ENCODE measurements at regions not wholly inside any gene's neighbourhood (a gene's known extent, or its start where the extent isn't known, plus 50 kb on each side); places are given as distances from the start of the nearest gene placed in this dataset.

GRCh38 chr6:63487103-63487813 lies 85.0 kb upstream of the LOC128125822 start:
- no peaks in the 10 kb centered on the region for H3K9me3 ChIP-seq (ENCODE audit: control insufficient read depth, insufficient read depth, low read depth, low read length)
- H3K27ac ChIP-seq (ENCODE audit: extremely low read depth, low read depth, low read length) = peak overlapping the region; percentile 29; the same call in 1 of the 2 replicates
- H3K4me3 ChIP-seq (ENCODE audit: low read depth, low read length) = no peak overlapping the region
- ChIA-PET CTCF (interaction anchor here (0.6 to 1.2 kb wide), 5 partner anchors 9 to 134 kb away, joined by 3 to 4 read pairs (median 3); no protein-coding TSS in a partner anchor), POLR2A (interaction anchor here (1.2 to 2.3 kb wide), 2 partner anchors 11 to 86 kb away, joined by 3 to 9 read pairs; no protein-coding TSS in a partner anchor)
- H3K4me1 ChIP-seq (ENCODE audit: control insufficient read depth, insufficient read depth, low read length) = peaks cover 7% of the 10 kb centered on the region
- H3K36me3 ChIP-seq (ENCODE audit: control insufficient read depth in 2 of 2, insufficient read depth in 1 of 2, low read length in 2 of 2) = no peaks in the 10 kb centered on the region
- TF ChIP-seq ZNF843 (tag by site-specific recombination; IDR thresholded peaks at IDR 0.05) (peak; percentile 54; the same call in 1 of the 2 replicates), ZNF10 (tag by site-specific recombination; IDR thresholded peaks at IDR 0.05) (no peak), ZNF404 (tag by site-specific recombination; IDR thresholded peaks at IDR 0.05) (no peak), PBX3 (CRISPR knock-in tag; IDR thresholded peaks at IDR 0.05) (no peak), ZNF366 (tag by site-specific recombination; conservative IDR thresholded peaks at IDR 0.05) (no peak), OSR2 (tag by site-specific recombination; IDR thresholded peaks at IDR 0.05) (peak; percentile 83), ZNF426 (tag by site-specific recombination; IDR thresholded peaks at IDR 0.05) (no peak), GFI1B (tag by site-specific recombination; IDR thresholded peaks at IDR 0.05) (0 out of 2 replicates have a peak, but pooled peaks have one; percentile 49), ZNF501 (tag by site-specific recombination; IDR thresholded peaks at IDR 0.05) (no peak), ZNF544 (tag by site-specific recombination; IDR thresholded peaks at IDR 0.05) (no peak), FEZF1 (tag by site-specific recombination; IDR thresholded peaks at IDR 0.05) (0 out of 2 replicates have a peak, but pooled peaks have one; percentile 9), WT1 (tag by site-specific recombination; IDR thresholded peaks at IDR 0.05) (peak; percentile 69), KLF1 (tag by site-specific recombination; IDR thresholded peaks at IDR 0.05) (0 out of 2 replicates have a peak, but pooled peaks have one; percentile 29), PRDM6 (tag by site-specific recombination; IDR thresholded peaks at IDR 0.05) (0 out of 2 replicates have a peak, but pooled peaks have one; percentile 9), TSHZ1 (tag by site-specific recombination; IDR thresholded peaks at IDR 0.05; ENCODE audit: borderline replicate concordance) (no peak)

GRCh38 chr6:63491119-63491518 lies 81.2 kb upstream of the LOC128125822 start:
- Histone ChIP-seq H3K4me1 (ENCODE audit: control insufficient read depth, insufficient read depth, low read length) (peaks cover 7% of the 10 kb centered on the region), H3K9me3 (ENCODE audit: control insufficient read depth, insufficient read depth, low read depth, low read length) (no peaks in the 10 kb centered on the region), H3K27ac (ENCODE audit: extremely low read depth, low read depth, low read length) (no peak overlapping the region), H3K4me3 (ENCODE audit: low read depth, low read length) (no peak overlapping the region), H3K36me3 (ENCODE audit: control insufficient read depth in 2 of 2, insufficient read depth in 1 of 2, low read length in 2 of 2) (no peaks in the 10 kb centered on the region)
- ChIA-PET POLR2A (no interaction called here), CTCF (interaction anchor here (1.2 kb wide), 1 partner anchor 83 kb away, joined by 3 read pairs; no protein-coding TSS in a partner anchor)
- no peak for TF ChIP-seq IKZF3 (tag by site-specific recombination; IDR thresholded peaks at IDR 0.05)
- no peak for TF ChIP-seq TRIM28 (IDR thresholded peaks at IDR 0.05; ENCODE audit: borderline replicate concordance, low read length)
- no peak for TF ChIP-seq ZNF585B (tag by site-specific recombination; IDR thresholded peaks at IDR 0.05)
- TF ChIP-seq ZFP37 (tag by site-specific recombination; IDR thresholded peaks at IDR 0.05) = no peak
- TF ChIP-seq ZNF133 (tag by site-specific recombination; IDR thresholded peaks at IDR 0.05) = no peak
- no peak for TF ChIP-seq ZNF626 (tag by site-specific recombination; IDR thresholded peaks at IDR 0.05)
- no peak for TF ChIP-seq SP3 (tag by site-specific recombination; IDR thresholded peaks at IDR 0.05)
- TF ChIP-seq ZNF600 (tag by site-specific recombination; IDR thresholded peaks at IDR 0.05) = no peak
- TF ChIP-seq ZNF692 (tag by site-specific recombination; IDR thresholded peaks at IDR 0.05) = no peak
- no peak for TF ChIP-seq ZNF561 (tag by site-specific recombination; IDR thresholded peaks at IDR 0.05; ENCODE audit: borderline replicate concordance)
- TF ChIP-seq ZBTB6 (tag by site-specific recombination; IDR thresholded peaks at IDR 0.05) = no peak
- TF ChIP-seq ZNF596 (tag by site-specific recombination; IDR thresholded peaks at IDR 0.05) = no peak

All from HEK293 (cell line).